Esophagus muscularis mucosa (tissue), 4 donors: ENCODE measurements at regions not wholly inside any gene's neighbourhood (a gene's known extent, or its start where the extent isn't known, plus 50 kb on each side); places are given as distances from the start of the nearest gene placed in this dataset.

Source experiments
- DNase-seq: peaks from one replicate; pipeline ENCODE4 v3.0.0-alpha.2; 2017; ENCODE audit errors: extremely low spot score
- H3K27ac ChIP-seq, 4 donors: fragments of 200-600 bp; sonication (generic); replicated peaks in 1 of 4; 1 replicate in 3 of 4; 2 replicates in 1 of 4; pipeline ENCODE4 v1.5.1; 2016 to 2019; ENCODE audit warnings: mild to moderate bottlenecking in 1 of 4
- H3K27me3 ChIP-seq, 4 donors: fragments of 200-600 bp; sonication (generic); one replicate each; pipeline versions ENCODE4 v1.5.1 to v1.6.0; 2016 to 2019
- H3K36me3 ChIP-seq, 4 donors: fragments of 200-600 bp; sonication (generic); one replicate each; pipeline ENCODE4 v1.5.1; 2016 to 2019
- H3K4me1 ChIP-seq, 4 donors: fragments of 200-600 bp; sonication (generic); one replicate each; pipeline ENCODE4 v1.5.1; 2016 to 2019
- H3K4me3 ChIP-seq, 4 donors: fragments of 200-600 bp; sonication (generic); 1 replicate in 2 of 4; 2 replicates in 2 of 4; pipeline ENCODE4 v1.5.1; 2016 to 2019; ENCODE audit warnings: mild to moderate bottlenecking in 4 of 4, moderate library complexity in 1 of 4
- H3K9me3 ChIP-seq, 4 donors: fragments of 200-600 bp; sonication (generic); 1 replicate in 3 of 4; 2 replicates in 1 of 4; pipeline ENCODE4 v1.5.1; 2016 to 2019
- CTCF ChIP-seq, 3 experiments: fragments of 200-600 bp in 2 of 3; fragments of 450-650 bp in 1 of 3; sonication (generic) in 2 of 3; IDR thresholded peaks; one replicate each; pipeline ENCODE4 v1.5.1; 2017 to 2019; ENCODE audit warnings: antibody characterized with exemption in 3 of 3, mild to moderate bottlenecking in 2 of 3, moderate library complexity in 1 of 3
- EP300 ChIP-seq: sonication (generic); formaldehyde crosslinking; IDR thresholded peaks from one replicate; pipeline ENCODE4 v1.6.1; 2017; ENCODE audit warnings: antibody characterized with exemption
- POLR2A ChIP-seq: fragments of 450-650 bp; IDR thresholded peaks from one replicate; pipeline ENCODE4 v1.6.1; 2017; ENCODE audit warnings: antibody characterized with exemption, moderate library complexity, mild to moderate bottlenecking, low read depth
- POLR2AphosphoS5 ChIP-seq, 2 donors: sonication (generic); formaldehyde crosslinking; IDR thresholded peaks; one replicate each; pipeline ENCODE4 v1.6.1; 2017; ENCODE audit warnings: antibody characterized with exemption in 2 of 2
- whole genome bisulfite sequencing: methylation state at CpG from one replicate; pipeline ENCODE4 v1.1.5; 2018; 5-methylcytosine and 5-hydroxymethylcytosine counted together
- intact Hi-C: fragments of 100-400 bp; cut with DNase I; formaldehyde crosslinking; loops from one replicate; pipeline ENCODE4 v1.15.1; 2023

- Histone ChIP-seq H3K9me3 (no peaks in the 10 kb centered on the region), H3K36me3 (no peaks in the 10 kb centered on the region), H3K27ac (no peak overlapping the region), H3K27me3 (no peaks in the 10 kb centered on the region), H3K4me3 (no peak overlapping the region), H3K4me1 (no peaks in the 10 kb centered on the region)
- intact Hi-C loops = no loop called here
- WGBS = 38% methylated on average over 1 of the region's 1 CpG
- TF ChIP-seq CTCF (IDR thresholded peaks at IDR 0.05) (no peak), POLR2AphosphoS5 (IDR thresholded peaks at IDR 0.05) (no peak), POLR2A (no peak), EP300 (no peak)
- DNase-seq = no peak
Observed at GRCh38 chr16:63496282-63496681, 1460.0 kb upstream of the CDH8 start.

GRCh38 chr16:63488955-63489354 is 1452.7 kb upstream of the CDH8 start:
- Histone ChIP-seq H3K4me3 (no peak overlapping the region), H3K36me3 (no peaks in the 10 kb centered on the region), H3K9me3 (no peaks in the 10 kb centered on the region), H3K27ac (no peak overlapping the region), H3K27me3 (no peaks in the 10 kb centered on the region), H3K4me1 (no peaks in the 10 kb centered on the region)
- no peak for DNase-seq
- intact Hi-C loops = no loop called here
- TF ChIP-seq POLR2A = no peak
- TF ChIP-seq CTCF (IDR thresholded peaks at IDR 0.05) = no peak
- TF ChIP-seq EP300 = no peak
- no peak for TF ChIP-seq POLR2AphosphoS5 (IDR thresholded peaks at IDR 0.05)

- no peaks in the 10 kb centered on the region for H3K9me3 ChIP-seq
Observed at GRCh38 chr16:63481060-63481459, 1444.8 kb upstream of the CDH8 start.

GRCh38 chr16:63473725-63474124 is 1437.5 kb upstream of the CDH8 start:
- Histone ChIP-seq H3K9me3 (no peaks in the 10 kb centered on the region), H3K36me3 (no peaks in the 10 kb centered on the region), H3K4me1 (no peaks in the 10 kb centered on the region), H3K27me3 (no peaks in the 10 kb centered on the region), H3K4me3 (no peak overlapping the region), H3K27ac (no peak overlapping the region)
- intact Hi-C loops = no loop called here
- no peak for DNase-seq
- no peak for TF ChIP-seq POLR2A
- no peak for TF ChIP-seq POLR2AphosphoS5 (IDR thresholded peaks at IDR 0.05)
- TF ChIP-seq CTCF (IDR thresholded peaks at IDR 0.05) = no peak
- no peak for TF ChIP-seq EP300

More at GRCh38 chr16:63481060-63481459, 1444.8 kb upstream of the CDH8 start:
- Histone ChIP-seq H3K36me3 (no peaks in the 10 kb centered on the region), H3K4me1 (no peaks in the 10 kb centered on the region), H3K27ac (no peak overlapping the region), H3K4me3 (no peak overlapping the region), H3K27me3 (no peaks in the 10 kb centered on the region)
- DNase-seq = no peak
- TF ChIP-seq POLR2AphosphoS5 (IDR thresholded peaks at IDR 0.05) = no peak
- TF ChIP-seq CTCF (IDR thresholded peaks at IDR 0.05) = no peak
- TF ChIP-seq EP300 = no peak
- no peak for TF ChIP-seq POLR2A
- intact Hi-C loops = no loop called here

GRCh38 chr16:63467513-63467912 is 1431.3 kb upstream of the CDH8 start:
- intact Hi-C loops = no loop called here
- TF ChIP-seq POLR2AphosphoS5 (IDR thresholded peaks at IDR 0.05) = no peak
- no peak for TF ChIP-seq CTCF (IDR thresholded peaks at IDR 0.05)
- no peak for TF ChIP-seq EP300
- DNase-seq = no peak
- no peak overlapping the region for H3K27ac ChIP-seq
- H3K36me3 ChIP-seq = no peaks in the 10 kb centered on the region
- no peak overlapping the region for H3K4me3 ChIP-seq
- H3K4me1 ChIP-seq = no peaks in the 10 kb centered on the region
- no peaks in the 10 kb centered on the region for H3K9me3 ChIP-seq
- H3K27me3 ChIP-seq = no peaks in the 10 kb centered on the region
- whole genome bisulfite sequencing = 71% methylated on average over 2 of the region's 2 CpGs
